ENCODE measurements at regions not wholly inside any gene's neighbourhood (a gene's known extent, or its start where the extent isn't known, plus 50 kb on each side); places are given as distances from the start of the nearest gene placed in this dataset.

GRCh38 chr20:60326821-60327220 lies 368.6 kb downstream of the CDH26 start:
- TF ChIP-seq CTCF (conservative IDR thresholded peaks at IDR 0.05; ENCODE audit: low read length) (no peak), EZH2phosphoT487 (IDR thresholded peaks at IDR 0.05; ENCODE audit: borderline replicate concordance, low read depth, low read length) (no peak)

All from OCI-LY7 (cell line).